GM18517 (cell line): ENCODE measurements at regions not wholly inside any gene's neighbourhood (a gene's known extent, or its start where the extent isn't known, plus 50 kb on each side); places are given as distances from the start of the nearest gene placed in this dataset.

Source experiments
- ATAC-seq: cut with Tn5 transposase; IDR thresholded peaks from one replicate; pipeline ENCODE4 v1.9.1; 2021; ENCODE audit warnings: mild to moderate bottlenecking, moderate library complexity; ENCODE audit not compliant: unreplicated experiment

DNA sequence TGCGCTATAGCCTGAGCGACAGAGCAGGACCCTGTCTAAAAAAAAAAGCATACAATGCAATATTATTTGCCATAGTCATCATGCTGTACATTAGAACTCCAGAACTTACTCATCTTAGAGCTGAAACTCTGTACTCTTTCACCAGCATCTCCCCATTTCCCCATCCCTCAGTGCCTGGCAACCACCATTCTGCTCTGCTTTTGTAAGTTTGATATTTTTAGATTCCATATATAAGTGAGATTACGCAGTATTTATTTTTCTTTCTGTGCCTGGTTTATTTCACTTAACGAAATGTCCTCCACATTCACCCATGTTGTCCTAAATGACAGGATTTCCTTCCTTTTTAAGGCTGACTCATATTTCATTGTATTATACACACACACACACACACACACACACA, 121.8 kb downstream of the BBS10 start:
- no peak for ATAC-seq

DNA sequence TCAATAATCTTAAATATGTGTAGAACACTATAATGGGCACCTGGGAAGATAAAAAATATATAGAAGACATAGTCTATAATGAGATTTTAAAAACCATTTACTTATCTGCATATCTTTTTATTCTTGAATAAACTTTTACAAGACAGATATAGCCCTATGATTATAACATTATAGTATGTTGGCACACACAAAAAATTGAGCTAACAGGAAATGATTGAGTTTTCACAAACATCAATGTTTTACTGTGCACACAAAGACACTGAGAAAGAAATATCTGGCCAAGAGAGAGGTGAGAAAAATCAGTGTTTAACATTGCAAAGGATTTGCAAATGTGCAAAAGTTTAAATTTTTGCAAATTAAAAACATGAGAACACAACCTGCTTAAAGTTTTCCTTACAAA, 124.3 kb downstream of the BBS10 start:
- no peak for ATAC-seq

DNA sequence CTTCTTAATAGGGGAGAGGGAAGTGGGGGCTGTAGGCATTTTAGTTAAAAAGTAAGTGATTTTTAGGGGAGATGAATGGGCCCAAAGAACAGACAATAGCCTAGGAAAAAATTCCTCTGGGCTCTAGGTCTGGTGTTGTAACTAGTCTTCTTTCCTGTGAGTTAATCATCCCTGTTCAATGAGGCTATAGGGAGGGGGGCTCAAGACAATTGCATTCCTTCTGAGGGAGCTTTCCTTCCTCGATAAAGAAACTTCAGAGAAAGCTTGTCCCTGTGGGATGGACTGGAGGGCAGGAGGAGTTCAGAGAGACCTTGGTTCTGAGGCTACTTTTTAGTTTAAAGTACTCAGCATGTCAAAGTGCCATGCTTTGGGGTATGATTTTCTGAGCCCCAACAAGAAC, 127.2 kb downstream of the BBS10 start:
- no peak for ATAC-seq

DNA sequence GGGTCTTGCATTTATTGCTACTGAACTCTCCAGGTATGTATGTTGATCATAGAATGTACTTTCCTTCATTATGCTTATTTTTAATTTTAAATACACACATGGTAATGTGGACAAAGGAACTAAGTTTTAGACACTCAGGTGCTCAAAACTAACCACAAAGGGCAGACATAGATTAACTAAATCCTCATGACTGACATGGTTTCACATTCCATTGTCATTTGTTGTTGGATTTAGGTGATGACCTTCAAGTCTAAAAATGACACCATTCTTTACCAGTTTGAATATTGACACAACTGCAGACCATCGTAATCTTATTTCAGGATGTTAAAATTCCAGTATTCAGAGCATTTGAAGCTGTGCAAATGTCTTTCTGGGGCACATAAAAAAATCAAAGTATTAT, 128.4 kb downstream of the BBS10 start:
- ATAC-seq, result no peak

DNA sequence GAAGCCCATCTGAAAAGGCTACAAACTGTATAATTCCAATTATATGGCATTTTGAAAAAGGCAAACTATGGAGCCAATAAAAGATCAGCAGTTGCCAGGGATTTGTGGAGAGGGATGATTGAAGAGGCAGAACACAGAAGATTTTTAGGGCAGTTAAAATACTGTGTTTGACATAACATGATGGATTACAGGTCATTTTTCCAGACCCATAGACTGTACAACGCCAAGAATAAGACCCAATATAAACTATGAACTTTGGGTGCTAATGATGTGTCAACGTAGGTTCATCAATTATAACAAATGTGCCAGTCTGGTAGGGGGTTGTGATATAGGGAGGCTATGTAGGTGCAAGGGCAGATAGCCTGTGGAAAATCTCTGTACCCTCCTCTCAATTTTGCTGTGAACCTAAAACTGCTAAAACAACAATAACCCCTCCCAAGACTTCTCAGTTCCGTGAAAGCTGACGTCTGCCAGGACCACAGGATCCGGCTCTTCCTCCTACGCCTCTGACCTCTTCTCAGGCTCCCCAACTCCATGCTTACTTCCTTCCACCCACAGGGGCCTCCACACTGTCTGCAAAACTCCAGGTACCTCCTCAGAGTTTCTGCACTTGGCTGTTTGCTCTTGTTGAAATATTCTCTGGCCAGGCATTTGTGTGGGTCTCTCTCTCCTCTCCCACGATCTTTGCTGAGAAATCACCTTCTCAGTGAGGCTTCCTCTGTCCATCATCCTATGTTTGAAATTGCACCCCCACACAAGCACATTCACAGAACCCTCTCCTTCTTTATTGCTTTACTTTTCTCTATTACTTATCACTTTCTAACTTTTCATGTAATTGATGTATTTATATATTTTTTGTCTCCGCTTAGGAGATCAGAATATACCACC, 131.4 kb downstream of the BBS10 start:
- no peak for ATAC-seq

DNA sequence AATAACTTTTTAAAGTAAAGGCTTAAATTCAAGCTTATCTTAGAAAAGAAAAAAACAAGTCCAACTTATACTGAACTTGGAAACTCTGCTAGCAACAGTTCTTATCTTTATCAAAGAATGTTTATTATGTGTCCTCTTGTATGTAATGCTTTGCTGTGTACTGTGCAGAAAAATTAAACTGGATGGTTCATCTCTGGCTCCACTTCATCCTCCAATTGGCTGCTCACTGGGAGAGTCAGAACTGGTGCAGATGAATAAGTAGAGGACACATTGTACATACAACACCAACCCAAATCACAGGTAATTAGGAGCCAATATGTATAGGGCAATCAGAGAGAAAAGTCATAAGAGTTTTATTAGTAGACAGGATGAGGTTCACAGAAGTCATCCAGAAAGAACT, 123.6 kb upstream of the NAP1L1 start:
- no peak for ATAC-seq

DNA sequence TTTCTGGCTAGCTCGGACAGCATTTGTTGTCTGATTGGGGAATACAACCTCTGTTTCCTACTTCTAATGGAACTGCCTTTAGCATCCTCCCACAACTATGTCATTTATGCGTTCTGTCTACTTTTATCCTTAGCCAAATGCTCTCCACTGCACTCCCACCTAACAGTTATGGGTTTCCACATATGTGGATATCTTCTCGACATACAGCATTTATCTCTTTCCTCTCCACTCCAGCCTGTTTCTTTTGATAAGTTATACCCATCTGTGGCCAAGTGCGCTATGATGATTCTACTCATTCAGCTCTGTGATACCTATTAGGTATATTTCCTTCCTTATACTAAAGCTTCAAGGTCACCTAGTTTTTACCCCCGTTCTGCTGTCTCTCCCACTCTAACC, 122.2 kb upstream of the NAP1L1 start:
- ATAC-seq, result no peak

DNA sequence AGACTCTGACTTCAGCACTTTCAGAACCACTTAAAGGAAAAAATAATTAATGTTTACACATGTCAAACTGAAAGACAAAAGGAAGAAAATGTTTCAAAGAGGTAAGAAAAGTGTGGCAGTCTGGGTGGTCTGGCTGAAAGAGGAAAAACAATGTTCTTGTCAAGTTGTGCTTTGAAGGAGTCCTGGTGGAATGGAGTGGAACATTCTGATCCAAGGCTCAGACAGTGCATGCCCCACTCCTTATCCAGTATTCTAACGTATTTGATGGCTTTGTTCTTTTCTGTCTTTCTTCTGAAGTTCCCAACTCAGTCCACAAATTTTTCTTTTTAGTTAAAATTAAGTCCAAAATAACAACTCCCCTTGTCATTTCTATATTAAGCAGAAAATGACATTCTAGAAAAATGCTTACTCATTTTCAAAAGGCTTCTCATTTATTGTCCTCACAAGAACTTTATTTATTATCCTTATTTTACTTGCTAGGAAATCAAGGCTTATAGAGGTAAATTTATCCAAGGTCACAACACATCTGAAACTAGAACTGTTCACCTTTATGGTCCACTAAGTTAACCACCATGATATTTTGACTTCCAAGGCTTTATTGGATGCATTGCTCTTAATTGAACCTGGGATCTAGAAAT, 121.7 kb upstream of the NAP1L1 start:
- ATAC-seq, result no peak

DNA sequence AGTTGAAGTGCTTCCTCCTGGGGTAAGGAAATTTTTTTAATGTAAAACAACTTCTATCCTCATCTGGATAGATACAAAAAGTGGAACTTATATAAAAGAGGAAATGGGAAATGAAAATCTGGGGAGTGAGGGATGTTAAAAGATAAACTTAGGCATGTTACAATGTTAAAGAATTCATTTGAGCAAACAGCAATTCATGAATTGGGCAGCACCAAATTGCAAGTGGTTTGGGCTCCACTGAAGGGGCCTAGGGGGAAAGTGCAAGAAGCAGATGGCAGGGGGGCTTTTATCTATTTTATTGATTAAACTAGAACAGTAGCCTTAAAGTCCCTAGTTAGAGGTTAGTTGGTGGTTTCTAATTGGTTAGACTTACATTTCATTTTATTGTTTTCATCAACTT, 118.1 kb upstream of the NAP1L1 start:
- no peak for ATAC-seq

DNA sequence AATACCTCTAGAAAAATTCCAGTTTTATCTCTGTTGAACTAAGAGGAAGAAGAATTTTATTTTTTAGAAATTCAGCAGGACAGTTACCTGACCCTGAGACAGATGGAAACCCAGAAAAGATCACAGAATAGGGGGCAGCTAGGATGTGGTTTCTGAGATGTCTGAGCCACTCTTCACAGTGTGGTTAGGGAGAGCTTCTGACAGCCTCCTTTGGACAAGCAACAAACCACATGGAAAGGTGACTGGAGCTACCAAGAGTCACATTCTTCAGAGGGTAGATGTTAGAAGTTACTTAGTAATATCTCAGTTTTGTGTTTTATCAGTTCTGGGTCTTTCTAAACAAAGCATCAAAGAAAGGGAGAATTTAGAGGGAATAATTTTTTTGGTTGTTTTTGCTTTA, 117.3 kb upstream of the NAP1L1 start:
- ATAC-seq, result no peak

DNA sequence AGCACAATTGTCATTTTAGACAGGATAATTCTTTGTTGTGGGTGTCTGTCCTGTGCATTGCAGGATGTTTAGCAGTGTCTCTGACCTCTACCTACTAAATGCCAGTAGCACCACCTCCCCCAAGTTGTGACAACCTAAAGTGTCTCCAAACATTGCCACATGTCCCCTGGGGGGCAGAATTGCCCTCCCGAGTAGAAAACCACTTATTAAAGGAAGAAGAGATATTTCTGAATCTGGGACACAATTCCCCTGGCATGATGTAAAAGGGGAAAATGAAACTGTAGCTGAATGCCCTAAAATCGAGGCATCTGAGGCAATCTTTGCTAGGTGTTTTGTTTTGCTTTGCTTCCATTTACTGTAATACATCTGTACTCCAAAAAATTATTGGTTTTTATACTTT, 116.8 kb upstream of the NAP1L1 start:
- ATAC-seq, result no peak

DNA sequence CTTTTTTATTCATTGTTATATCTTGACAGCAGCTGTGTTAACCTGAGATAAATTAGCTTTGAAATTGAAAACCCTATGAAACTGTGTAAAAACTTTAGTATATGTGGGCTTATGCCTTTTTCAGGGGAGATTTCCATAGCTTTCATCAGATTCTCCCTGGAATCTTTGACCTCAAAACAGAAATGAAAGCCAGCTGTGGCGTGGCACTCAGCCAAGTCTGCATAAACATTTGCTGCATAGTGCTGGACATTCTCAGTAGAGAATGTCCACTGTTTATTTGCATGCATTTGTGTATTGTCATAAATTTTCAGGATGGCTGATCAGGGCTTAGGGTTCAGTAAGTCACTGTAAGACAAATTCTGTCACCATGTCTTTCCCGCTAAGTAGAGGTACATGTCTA, 115.3 kb upstream of the NAP1L1 start:
- no peak for ATAC-seq

DNA sequence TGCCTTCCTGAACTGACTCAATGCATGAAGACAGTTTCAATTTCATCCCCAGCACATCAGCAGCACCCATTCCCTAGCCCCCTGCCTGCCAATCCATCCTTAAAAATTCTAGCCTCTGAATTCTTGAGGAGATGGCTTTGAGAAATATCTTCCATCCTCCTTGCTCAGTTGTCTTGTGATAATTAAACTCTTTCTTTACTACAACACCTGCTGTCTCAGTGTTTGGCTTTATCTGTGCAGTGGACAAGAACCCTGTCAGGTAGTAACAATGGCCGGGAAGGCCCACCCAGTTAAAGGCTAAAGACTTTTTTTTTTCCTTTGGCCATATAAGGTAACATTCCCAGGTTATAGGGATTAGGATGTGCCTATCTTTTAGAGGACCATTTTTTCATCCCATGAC, 114.4 kb upstream of the NAP1L1 start:
- ATAC-seq, result no peak

DNA sequence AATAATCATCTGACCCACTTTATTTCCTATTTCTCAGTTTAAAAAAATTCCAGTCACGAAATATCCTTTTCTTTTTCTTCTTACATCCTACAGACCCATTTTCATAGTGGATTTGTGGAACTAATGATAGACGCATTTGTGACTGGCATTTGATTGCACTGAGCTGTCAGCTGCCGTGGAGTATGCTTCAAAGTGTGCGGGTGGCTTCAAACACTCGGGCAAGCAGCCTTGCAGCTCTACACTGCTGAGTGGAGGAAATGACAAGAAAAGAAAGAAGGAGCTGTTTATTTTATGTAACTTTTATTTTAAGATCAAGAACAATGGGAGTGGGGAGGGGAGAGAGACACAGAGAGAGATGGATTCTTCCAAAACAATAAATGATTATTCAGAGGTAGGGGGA, 112.8 kb upstream of the NAP1L1 start:
- no peak for ATAC-seq

DNA sequence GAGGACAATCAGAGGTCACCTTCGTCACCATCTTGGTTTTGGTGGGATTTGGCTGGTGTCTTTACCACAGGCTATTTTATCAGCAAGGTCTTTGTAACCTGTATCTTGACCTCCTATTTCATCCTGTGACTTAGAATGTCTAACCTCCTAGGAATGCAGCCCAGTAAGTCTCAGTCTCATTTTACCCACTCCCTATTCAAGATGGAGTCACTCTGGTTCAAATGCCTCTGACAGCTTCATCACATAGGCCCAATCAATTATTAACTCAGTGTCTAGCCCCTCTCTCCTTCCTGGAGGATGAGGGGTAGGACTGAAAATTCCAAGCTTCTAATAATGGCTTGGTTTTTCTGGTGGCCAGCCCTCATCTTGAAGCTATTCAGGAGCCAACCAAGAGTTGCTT, 111.4 kb upstream of the NAP1L1 start:
- no peak for ATAC-seq

DNA sequence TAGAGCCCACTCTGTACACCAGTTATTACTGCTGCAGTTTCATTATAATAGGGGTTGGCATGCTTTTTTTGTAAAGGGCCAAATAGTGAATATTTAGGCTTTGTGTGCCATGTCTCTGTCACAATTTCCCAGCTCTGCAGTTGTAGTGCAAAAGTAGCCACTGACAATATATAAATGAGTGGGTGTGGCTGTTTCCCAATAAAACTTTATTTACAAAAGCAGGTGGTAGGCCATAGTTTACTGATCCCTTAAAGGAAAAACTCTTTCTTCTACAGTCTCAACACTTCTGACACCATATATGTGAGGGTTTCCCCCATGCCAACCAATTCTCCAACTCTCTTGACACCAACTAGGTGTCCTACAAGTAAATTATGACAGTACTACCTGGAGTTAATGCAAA, 110.2 kb upstream of the NAP1L1 start:
- ATAC-seq, result no peak

DNA sequence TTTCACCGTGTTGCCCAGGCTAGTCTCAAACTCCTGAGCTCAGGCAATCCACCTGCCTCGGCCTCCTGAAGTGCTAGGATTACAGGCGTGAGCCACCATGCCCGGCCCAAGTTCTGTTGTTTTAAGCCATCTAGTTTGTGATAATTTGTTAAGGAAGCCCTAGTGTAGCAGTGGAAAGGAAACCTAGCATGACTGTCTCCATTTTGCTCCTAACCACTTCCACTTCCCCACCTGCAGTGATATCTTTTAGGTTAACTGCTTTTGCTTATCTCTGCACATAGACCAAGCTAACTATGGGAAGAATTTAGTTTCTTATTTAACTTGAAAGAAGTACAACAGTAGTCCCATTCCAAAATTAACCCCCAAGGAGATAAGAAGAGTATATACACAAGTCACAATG, 109.5 kb upstream of the NAP1L1 start:
- ATAC-seq, result no peak

DNA sequence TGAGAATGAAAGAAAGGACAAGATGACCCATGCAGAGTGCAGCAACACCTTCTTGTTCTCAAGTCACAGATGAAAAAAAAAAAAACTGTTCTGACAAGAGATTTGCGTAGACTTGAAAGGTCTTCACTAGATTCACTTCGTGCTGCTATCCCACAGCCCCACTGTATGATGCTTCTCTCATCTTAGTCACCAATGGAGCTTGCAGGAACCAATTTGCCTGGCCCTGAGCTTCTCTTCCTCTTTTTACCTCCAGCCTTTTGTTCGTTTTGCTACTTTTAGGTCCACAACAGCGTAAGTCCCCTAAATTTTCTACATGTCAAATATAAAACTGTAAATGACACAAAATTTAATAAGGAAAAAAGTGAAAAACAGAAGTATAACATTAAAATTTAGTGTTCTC, 107.9 kb upstream of the NAP1L1 start:
- no peak for ATAC-seq

DNA sequence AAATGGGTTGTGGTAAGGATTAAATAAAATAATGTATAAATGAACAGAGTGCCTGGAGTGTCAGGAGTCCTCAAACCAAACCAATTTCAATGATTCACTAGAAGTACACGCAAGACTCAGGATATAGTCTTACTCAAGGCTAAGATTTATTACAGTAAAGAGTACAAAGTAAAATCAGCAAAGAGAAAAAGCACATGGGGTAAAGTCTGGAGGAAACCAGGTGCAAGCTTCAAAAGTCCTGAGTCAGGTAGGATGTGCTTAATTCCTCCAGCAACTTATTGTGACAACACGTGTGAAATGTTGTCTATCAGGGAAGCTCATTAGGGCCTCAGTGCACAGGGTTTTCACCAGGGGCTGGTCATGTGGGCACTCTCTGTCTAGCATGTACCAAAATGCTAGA, 105.8 kb upstream of the NAP1L1 start:
- ATAC-seq, result no peak

DNA sequence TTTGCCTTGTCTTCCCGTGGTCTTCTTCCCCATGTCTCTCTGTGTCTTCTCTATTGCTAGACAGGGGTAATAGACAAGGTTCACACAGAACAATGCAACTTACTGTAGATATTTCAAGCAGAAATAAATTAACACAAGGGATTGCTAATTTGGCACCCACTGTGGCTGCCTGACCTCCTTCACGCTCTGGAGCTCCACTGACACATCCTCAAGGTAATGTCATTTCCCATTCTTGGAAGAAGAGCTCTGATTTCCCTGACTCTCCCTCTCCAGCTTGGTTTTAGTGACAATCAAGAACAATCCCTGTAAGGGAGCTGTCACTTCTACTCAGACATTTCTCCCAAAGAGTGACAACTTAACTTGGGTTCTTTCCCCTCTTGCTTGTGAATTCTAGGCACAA, 105.4 kb upstream of the NAP1L1 start:
- no peak for ATAC-seq

DNA sequence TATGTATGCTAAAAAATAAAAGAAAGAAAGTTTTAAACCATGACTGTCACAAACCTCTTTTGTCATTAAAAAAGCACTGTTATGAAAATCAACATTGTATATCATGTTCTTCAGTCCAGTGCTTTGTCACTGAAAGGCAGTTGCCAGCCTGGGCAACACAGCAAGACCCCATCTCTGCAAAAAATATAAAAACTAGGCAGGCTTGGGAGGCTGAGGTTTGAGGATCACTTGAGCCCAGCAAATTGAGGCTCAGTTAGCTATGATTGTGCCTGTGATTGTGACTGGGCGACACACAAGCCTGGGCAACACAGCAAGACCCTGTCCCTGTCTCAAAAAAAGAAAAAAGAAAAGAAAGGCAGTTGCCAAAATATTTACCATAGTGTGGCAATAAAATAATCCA, 102.7 kb upstream of the NAP1L1 start:
- ATAC-seq, result no peak

DNA sequence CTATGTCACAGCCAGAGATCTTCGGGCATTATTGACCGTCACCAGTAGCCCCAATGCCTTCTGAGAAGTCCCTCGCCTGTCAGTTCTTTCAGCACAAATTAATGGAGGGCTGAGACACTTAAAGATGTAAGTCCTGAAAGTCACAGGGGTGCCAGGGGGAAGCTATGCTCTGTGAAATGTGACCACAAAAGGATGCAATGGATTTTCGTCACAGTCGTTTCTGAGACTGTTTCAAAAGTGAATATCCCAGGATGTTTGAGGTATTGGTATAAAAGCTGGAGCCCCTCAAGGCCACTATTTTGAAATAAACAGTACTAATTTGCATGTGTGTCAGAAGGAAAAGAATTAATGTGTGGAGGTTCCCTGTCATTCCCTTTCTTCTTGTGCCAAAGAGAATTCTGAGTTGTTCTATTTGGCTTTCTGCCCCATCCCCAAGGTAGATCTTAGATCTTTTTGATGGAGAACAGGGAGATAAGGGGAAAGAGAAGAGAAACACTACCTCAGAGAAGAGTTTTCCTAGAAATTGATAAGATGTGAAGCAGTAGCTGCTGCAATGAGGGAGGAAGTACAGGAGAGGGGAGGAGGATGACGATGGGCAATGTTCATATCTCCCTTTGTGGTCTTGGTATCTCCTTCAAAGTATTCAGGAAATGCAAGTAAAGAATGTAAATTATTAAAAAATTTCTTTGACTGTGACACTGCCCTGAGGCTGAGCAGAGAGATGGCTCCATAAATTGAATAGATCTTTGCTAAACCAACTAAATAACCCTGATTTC, 101.8 kb upstream of the NAP1L1 start:
- no peak for ATAC-seq
